ENCODE measurements at regions not wholly inside any gene's neighbourhood (a gene's known extent, or its start where the extent isn't known, plus 50 kb on each side); places are given as distances from the start of the nearest gene placed in this dataset.

DNA sequence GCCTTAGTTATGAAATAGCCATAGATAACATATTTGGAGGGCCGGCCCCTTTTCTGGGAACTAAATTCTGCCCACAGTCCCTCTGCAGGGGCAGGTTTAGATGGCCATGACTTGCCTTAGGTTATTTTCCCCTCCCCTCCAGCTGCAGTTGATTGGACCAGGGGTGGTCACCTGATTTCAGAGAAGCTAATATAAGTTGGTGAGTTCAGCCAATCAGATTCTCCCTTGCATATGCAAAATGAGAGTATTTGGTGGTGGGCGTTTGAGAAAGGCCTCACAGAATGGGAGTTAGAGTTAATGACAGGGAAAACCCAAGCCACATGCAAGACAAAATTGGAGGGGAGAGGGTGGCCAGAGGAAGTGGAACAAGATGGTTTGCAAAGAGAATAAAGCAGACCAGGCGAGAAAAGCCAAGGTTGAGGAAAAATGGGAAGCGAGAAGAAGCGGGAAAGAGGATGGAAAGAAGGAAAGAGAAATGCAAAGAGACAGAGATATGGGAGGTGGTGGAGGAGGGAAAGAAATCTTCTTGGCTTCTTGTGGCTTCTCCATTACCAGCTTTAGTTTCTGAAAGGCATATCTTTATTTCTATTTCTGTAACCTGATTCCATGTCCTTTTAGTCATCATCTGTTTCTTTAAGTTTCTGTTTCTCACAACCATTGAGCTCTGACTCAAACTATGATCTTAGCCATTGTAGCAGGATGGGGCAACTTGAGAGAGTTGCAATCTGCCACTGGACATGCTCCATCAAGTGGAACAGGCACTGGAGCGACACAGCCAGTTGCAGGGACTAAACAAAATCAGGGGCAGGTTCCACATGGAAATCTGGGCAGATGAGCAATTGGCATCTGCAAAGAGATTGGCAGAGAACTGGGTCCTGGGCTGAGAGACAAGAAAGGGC lies 108.1 kb upstream of the SIX3 start:
- TF ChIP-seq, protein P1, sequence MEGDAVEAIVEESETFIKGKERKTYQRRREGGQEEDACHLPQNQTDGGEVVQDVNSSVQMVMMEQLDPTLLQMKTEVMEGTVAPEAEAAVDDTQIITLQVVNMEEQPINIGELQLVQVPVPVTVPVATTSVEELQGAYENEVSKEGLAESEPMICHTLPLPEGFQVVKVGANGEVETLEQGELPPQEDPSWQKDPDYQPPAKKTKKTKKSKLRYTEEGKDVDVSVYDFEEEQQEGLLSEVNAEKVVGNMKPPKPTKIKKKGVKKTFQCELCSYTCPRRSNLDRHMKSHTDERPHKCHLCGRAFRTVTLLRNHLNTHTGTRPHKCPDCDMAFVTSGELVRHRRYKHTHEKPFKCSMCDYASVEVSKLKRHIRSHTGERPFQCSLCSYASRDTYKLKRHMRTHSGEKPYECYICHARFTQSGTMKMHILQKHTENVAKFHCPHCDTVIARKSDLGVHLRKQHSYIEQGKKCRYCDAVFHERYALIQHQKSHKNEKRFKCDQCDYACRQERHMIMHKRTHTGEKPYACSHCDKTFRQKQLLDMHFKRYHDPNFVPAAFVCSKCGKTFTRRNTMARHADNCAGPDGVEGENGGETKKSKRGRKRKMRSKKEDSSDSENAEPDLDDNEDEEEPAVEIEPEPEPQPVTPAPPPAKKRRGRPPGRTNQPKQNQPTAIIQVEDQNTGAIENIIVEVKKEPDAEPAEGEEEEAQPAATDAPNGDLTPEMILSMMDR (IDR thresholded peaks at IDR 0.05 in 2 of 3, conservative IDR thresholded peaks at IDR 0.05 in 1 of 3; ENCODE audit: borderline replicate concordance in 1 of 3, insufficient read depth in 1 of 3, low read depth in 2 of 3, low read length in 2 of 3) = no peak
- TF ChIP-seq, protein P2, sequence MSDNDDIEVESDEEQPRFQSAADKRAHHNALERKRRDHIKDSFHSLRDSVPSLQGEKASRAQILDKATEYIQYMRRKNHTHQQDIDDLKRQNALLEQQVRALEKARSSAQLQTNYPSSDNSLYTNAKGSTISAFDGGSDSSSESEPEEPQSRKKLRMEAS (IDR thresholded peaks at IDR 0.05) = no peak
- TF ChIP-seq POLR2A (IDR thresholded peaks at IDR 0.05; ENCODE audit: borderline replicate concordance, extremely low read depth, insufficient read depth, insufficient read length) (no peak), EZH2 (IDR thresholded peaks at IDR 0.05) (no peak), POLR2AphosphoS5 (IDR thresholded peaks at IDR 0.05; ENCODE audit: low read depth, low read length) (no peak), SIN3A (IDR thresholded peaks at IDR 0.05; ENCODE audit: low read depth) (no peak), EZH2phosphoT487 (IDR thresholded peaks at IDR 0.05; ENCODE audit: borderline replicate concordance) (no peak), YY1 (IDR thresholded peaks at IDR 0.05; ENCODE audit: extremely low read depth, insufficient replicate concordance, low read depth, low read length) (no peak)
